ENCODE measurements at regions not wholly inside any gene's neighbourhood (a gene's known extent, or its start where the extent isn't known, plus 50 kb on each side); places are given as distances from the start of the nearest gene placed in this dataset.

DNA sequence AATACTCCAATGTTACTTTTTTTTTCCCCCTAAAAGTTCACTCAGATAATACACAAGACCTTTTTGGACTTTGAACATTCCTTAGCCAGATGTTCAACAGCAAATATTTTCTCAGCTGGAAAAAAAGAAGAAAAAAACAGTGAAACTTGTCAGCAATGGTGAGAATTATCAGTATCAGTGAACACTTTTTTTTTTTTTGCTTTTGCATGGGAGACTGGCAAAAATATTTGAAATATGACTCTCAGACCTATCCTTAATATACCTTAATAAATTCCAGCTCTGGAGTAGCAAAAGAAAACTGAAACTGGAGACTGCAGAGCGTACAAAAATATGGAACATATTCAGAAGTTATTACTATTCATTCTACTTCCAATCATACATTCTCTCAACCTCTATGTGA is 92.3 kb downstream of the RFPL4B start (continued):
- TF ChIP-seq RAD21 (IDR thresholded peaks at IDR 0.05; ENCODE audit: low read depth) = no peak
- no peak for TF ChIP-seq SIN3A (IDR thresholded peaks at IDR 0.05; ENCODE audit: low read depth)
- no peak for TF ChIP-seq YY1 (IDR thresholded peaks at IDR 0.05; ENCODE audit: extremely low read depth, insufficient replicate concordance, low read depth, low read length)
- TF ChIP-seq ZFX (IDR thresholded peaks at IDR 0.05) = no peak
- no peak for TF ChIP-seq SRF (IDR thresholded peaks at IDR 0.05; ENCODE audit: low read depth)

DNA sequence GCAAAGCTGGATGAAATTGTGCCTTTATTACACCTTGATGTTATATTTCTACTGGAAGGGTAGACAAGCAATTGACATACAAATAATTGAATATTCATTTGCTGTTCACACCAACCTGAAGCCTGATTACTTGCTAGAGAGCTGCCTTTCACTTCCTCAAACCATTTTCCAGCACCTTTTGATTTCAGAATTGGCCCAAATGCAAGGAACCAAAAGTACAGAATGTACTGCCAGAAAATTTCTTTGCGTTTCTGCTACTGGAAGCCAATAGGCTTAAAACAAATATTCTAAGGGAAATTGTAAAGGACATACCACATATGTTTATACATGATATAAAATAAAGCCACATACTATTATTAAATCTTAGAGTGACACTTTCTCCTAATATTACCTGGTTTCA is 94.5 kb downstream of the RFPL4B start:
- no peak for ATAC-seq
- no TSS peak for BruUV-seq (replicated peaks)
- TF ChIP-seq YY1 (IDR thresholded peaks at IDR 0.05; ENCODE audit: extremely low read depth, insufficient replicate concordance, low read depth, low read length) (no peak), CBX3 (IDR thresholded peaks at IDR 0.05; ENCODE audit: low read depth) (no peak), ZBTB33 (IDR thresholded peaks at IDR 0.05; ENCODE audit: extremely low read depth, insufficient replicate concordance, low read length) (no peak), FOSL1 (IDR thresholded peaks at IDR 0.05; ENCODE audit: low read depth) (no peak), POLR2AphosphoS5 (IDR thresholded peaks at IDR 0.05; ENCODE audit: low read depth, low read length) (no peak), POLR2A (IDR thresholded peaks at IDR 0.05; ENCODE audit: borderline replicate concordance, extremely low read depth, insufficient read depth, insufficient read length) (no peak), ZNF274 (IDR thresholded peaks at IDR 0.05; ENCODE audit: low read depth, low read length) (no peak), REST (IDR thresholded peaks at IDR 0.05; ENCODE audit: low read depth) (no peak), TCF7L2 (IDR thresholded peaks at IDR 0.05; ENCODE audit: borderline replicate concordance, extremely low read depth, insufficient read depth, insufficient read length) (no peak), EGR1 (IDR thresholded peaks at IDR 0.05; ENCODE audit: low read depth) (no peak), EZH2phosphoT487 (IDR thresholded peaks at IDR 0.05; ENCODE audit: borderline replicate concordance) (no peak), SP1 (IDR thresholded peaks at IDR 0.05; ENCODE audit: low read depth) (no peak), RAD21 (IDR thresholded peaks at IDR 0.05; ENCODE audit: low read depth) (no peak), JUND (IDR thresholded peaks at IDR 0.05) (no peak)
- TF ChIP-seq, protein P1, sequence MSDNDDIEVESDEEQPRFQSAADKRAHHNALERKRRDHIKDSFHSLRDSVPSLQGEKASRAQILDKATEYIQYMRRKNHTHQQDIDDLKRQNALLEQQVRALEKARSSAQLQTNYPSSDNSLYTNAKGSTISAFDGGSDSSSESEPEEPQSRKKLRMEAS (IDR thresholded peaks at IDR 0.05) = no peak
- TF ChIP-seq, protein P2, sequence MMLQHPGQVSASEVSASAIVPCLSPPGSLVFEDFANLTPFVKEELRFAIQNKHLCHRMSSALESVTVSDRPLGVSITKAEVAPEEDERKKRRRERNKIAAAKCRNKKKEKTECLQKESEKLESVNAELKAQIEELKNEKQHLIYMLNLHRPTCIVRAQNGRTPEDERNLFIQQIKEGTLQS (IDR thresholded peaks at IDR 0.05) = no peak
- RAD21 ChIA-PET (ENCODE audit: low non-redundant PET in 1 of 2, low total read pairs in 2 of 2, uncharacterized antibody in 2 of 2, unreplicated experiment in 2 of 2) = no interaction called here
- intact Hi-C loops (cut with micrococcal nuclease) = no loop called here
- no peak overlapping the region for H3K9ac ChIP-seq (ENCODE audit: low read length)
- no peaks in the 10 kb centered on the region for H3K4me1 ChIP-seq (ENCODE audit: control insufficient read depth in 1 of 2, insufficient read depth in 2 of 2, low read length in 2 of 2)
- no peak overlapping the region for H3K4me2 ChIP-seq (ENCODE audit: low read length)
- no peaks in the 10 kb centered on the region for H3K9me3 ChIP-seq (ENCODE audit: control insufficient read depth in 1 of 2, insufficient read depth in 1 of 2, low read depth in 1 of 2, low read length in 2 of 2)
- H3K27me3 ChIP-seq (ENCODE audit: insufficient read depth, low read length) = no peaks in the 10 kb centered on the region
- no peaks in the 10 kb centered on the region for H4K20me1 ChIP-seq (ENCODE audit: insufficient read depth)
- no peaks in the 10 kb centered on the region for H3K79me2 ChIP-seq (ENCODE audit: insufficient read depth, low read length)
- H2AFZ ChIP-seq (ENCODE audit: low read depth, low read length, poor library complexity, severe bottlenecking) = no peak overlapping the region
- H3K4me3 ChIP-seq (replicated peaks in 1 of 2; ENCODE audit: low read depth in 1 of 2, low read length in 2 of 2) = no peak overlapping the region
- H3K27ac ChIP-seq (ENCODE audit: low read depth, low read length) = no peak overlapping the region
- POLR2A ChIA-PET = no interaction called here
- DNase-seq (ENCODE audit: low read depth, low spot score) = no peak
- H3K9me2 ChIP-seq (ENCODE audit: insufficient read depth) = no peaks in the 10 kb centered on the region
- H3K36me3 ChIP-seq (ENCODE audit: control insufficient read depth in 1 of 2, insufficient read depth in 2 of 2, low read length in 2 of 2) = no peaks in the 10 kb centered on the region
- CTCF ChIA-PET = no interaction called here
